Keratinocyte (primary cell): ENCODE measurements at regions not wholly inside any gene's neighbourhood (a gene's known extent, or its start where the extent isn't known, plus 50 kb on each side); places are given as distances from the start of the nearest gene placed in this dataset.

ENCODE experiments used
- CTCF ChIP-seq, 3 experiments: IDR thresholded peaks in 1 of 3; conservative IDR thresholded peaks in 1 of 3; optimal IDR thresholded peaks in 1 of 3; 2 replicates in 2 of 3; 3 replicates in 1 of 3; pipeline versions ENCODE3 to v1.5.1; 2011; ENCODE audit warnings: low read length in 3 of 3, mild to moderate bottlenecking in 3 of 3, moderate library complexity in 2 of 3, control low read depth in 1 of 3, inconsistent platforms in 1 of 3; ENCODE audit not compliant: insufficient read depth in 2 of 3; ENCODE audit errors: extremely low read depth in 1 of 3
- EZH2 ChIP-seq: IDR thresholded peaks from one replicate; pipeline ENCODE4 v1.6.1; 2012; ENCODE audit warnings: inconsistent platforms, mild to moderate bottlenecking, low read length, moderate library complexity

- TF ChIP-seq CTCF (optimal IDR thresholded peaks at IDR 0.05 in 1 of 3, IDR thresholded peaks at IDR 0.05 in 1 of 3, conservative IDR thresholded peaks at IDR 0.05 in 1 of 3; ENCODE audit: extremely low read depth in 1 of 3, insufficient read depth in 2 of 3, low read length in 3 of 3) (no peak), EZH2 (no peak)
Measured at GRCh38 chr6:78598966-78599365, 268.4 kb upstream of the IRAK1BP1 start.
